HEK293 (cell line): ENCODE measurements at regions not wholly inside any gene's neighbourhood (a gene's known extent, or its start where the extent isn't known, plus 50 kb on each side); places are given as distances from the start of the nearest gene placed in this dataset.

Experiments used
- CTCF ChIA-PET: fragments of 350-600 bp; formaldehyde crosslinking; extraction: SDS; loops from one replicate; lab custom pipeline; 2021; ENCODE audit warnings: antibody characterized with exemption; lab: Yijun Ruan, JAX
- POLR2A ChIA-PET: fragments of 300-600 bp; formaldehyde crosslinking; extraction: SDS; loops from one replicate; lab custom pipeline; 2020; ENCODE audit warnings: antibody characterized with exemption, inconsistent platforms; lab: Yijun Ruan, JAX
- H3K27ac ChIP-seq: fragments of 200-500 bp; sonication (Bioruptor generic); 2 replicates; pipeline ENCODE4 v1.5.1; 2014; ENCODE audit warnings: low read depth, low read length, control low read depth, inconsistent platforms; ENCODE audit errors: extremely low read depth
- H3K36me3 ChIP-seq, 2 experiments: fragments of 200-500 bp in 1 of 2; sonication (Bioruptor generic) in 1 of 2; 1 replicate in 1 of 2; 2 replicates in 1 of 2; pipeline ENCODE4 v1.5.1; 2014 to 2017; ENCODE audit warnings: inconsistent platforms in 2 of 2, low read length in 2 of 2; ENCODE audit not compliant: control insufficient read depth in 2 of 2, insufficient read depth in 1 of 2
- H3K4me1 ChIP-seq: fragments of 200-500 bp; sonication (Bioruptor generic); 2 replicates; pipeline ENCODE4 v1.5.1; 2014; ENCODE audit warnings: mild to moderate bottlenecking, low read length, inconsistent platforms; ENCODE audit not compliant: control insufficient read depth, insufficient read depth
- H3K4me3 ChIP-seq: 2 replicates; pipeline ENCODE4 v1.5.1; 2011; ENCODE audit warnings: low read depth, mild to moderate bottlenecking, control low read depth, low read length, moderate library complexity
- H3K9me3 ChIP-seq: fragments of 200-500 bp; sonication (Bioruptor generic); 2 replicates; pipeline ENCODE4 v1.5.1; 2014; ENCODE audit warnings: low read depth, low read length, inconsistent platforms; ENCODE audit not compliant: control insufficient read depth, insufficient read depth
- GFI1B ChIP-seq: fragments of 450-650 bp; formaldehyde crosslinking; IDR thresholded peaks from 2 replicates; pipeline ENCODE4 v1.5.1; 2016; ENCODE audit warnings: missing biosample characterization, missing genetic modification characterization
- GLI4 ChIP-seq: fragments of 450-650 bp; formaldehyde crosslinking; IDR thresholded peaks from 2 replicates; pipeline ENCODE4 v1.5.1; 2016; ENCODE audit warnings: missing biosample characterization, missing genetic modification characterization
- GLIS1 ChIP-seq: fragments of 450-650 bp; formaldehyde crosslinking; IDR thresholded peaks from 2 replicates; pipeline ENCODE4 v1.5.1; 2016; ENCODE audit warnings: missing biosample characterization, missing genetic modification characterization
- KLF7 ChIP-seq: fragments of 450-650 bp; formaldehyde crosslinking; IDR thresholded peaks from 2 replicates; pipeline ENCODE4 v1.5.1; 2016; ENCODE audit warnings: missing biosample characterization, missing genetic modification characterization, borderline replicate concordance
- PRDM1 ChIP-seq: fragments of 450-650 bp; formaldehyde crosslinking; IDR thresholded peaks from 2 replicates; pipeline ENCODE4; 2016; ENCODE audit warnings: missing biosample characterization, missing genetic modification characterization
- PRDM10 ChIP-seq: fragments of 450-650 bp; formaldehyde crosslinking; IDR thresholded peaks from 2 replicates; pipeline ENCODE4 v1.5.1; 2016; ENCODE audit warnings: missing biosample characterization, missing genetic modification characterization
- SALL2 ChIP-seq: fragments of 450-650 bp; formaldehyde crosslinking; IDR thresholded peaks from 2 replicates; pipeline ENCODE4 v1.5.0; 2017; ENCODE audit warnings: missing biosample characterization, mild to moderate bottlenecking, missing genetic modification characterization, borderline replicate concordance
- TCF7L2 ChIP-seq: IDR thresholded peaks from 2 replicates; pipeline ENCODE4 v1.6.1; 2011; ENCODE audit warnings: low read depth, mild to moderate bottlenecking, inconsistent platforms, low read length, moderate library complexity, borderline replicate concordance
- TRIM28 ChIP-seq: IDR thresholded peaks from 2 replicates; pipeline ENCODE4 v1.6.1; 2011; ENCODE audit warnings: low read length, control low read depth, borderline replicate concordance
- ZBTB1 ChIP-seq: fragments of 450-650 bp; formaldehyde crosslinking; IDR thresholded peaks from 2 replicates; pipeline ENCODE4 v1.5.1; 2016; ENCODE audit warnings: missing biosample characterization, missing genetic modification characterization
- ZBTB8A ChIP-seq: fragments of 450-650 bp; formaldehyde crosslinking; IDR thresholded peaks from 2 replicates; pipeline ENCODE4 v1.5.1; 2016; ENCODE audit warnings: missing biosample characterization, missing genetic modification characterization
- ZNF10 ChIP-seq: fragments of 450-650 bp; formaldehyde crosslinking; IDR thresholded peaks from 2 replicates; pipeline ENCODE4 v1.5.1; 2017; ENCODE audit warnings: missing biosample characterization, missing genetic modification characterization
- ZNF138 ChIP-seq: fragments of 450-650 bp; formaldehyde crosslinking; IDR thresholded peaks from 2 replicates; pipeline ENCODE4 v1.5.1; 2016; ENCODE audit warnings: missing biosample characterization, missing genetic modification characterization, borderline replicate concordance
- ZNF155 ChIP-seq: fragments of 450-650 bp; formaldehyde crosslinking; IDR thresholded peaks from 2 replicates; pipeline ENCODE4 v1.5.1; 2016; ENCODE audit warnings: missing biosample characterization, missing genetic modification characterization
- ZNF239 ChIP-seq: fragments of 450-650 bp; formaldehyde crosslinking; IDR thresholded peaks from 2 replicates; pipeline ENCODE4 v1.5.1; 2016; ENCODE audit warnings: missing biosample characterization, missing genetic modification characterization
- ZNF24 ChIP-seq: fragments of 450-650 bp; formaldehyde crosslinking; IDR thresholded peaks from 2 replicates; pipeline ENCODE4 v1.5.1; 2016; ENCODE audit warnings: missing biosample characterization, missing genetic modification characterization
- ZNF404 ChIP-seq: fragments of 450-650 bp; formaldehyde crosslinking; IDR thresholded peaks from 2 replicates; pipeline ENCODE4 v1.5.1; 2017; ENCODE audit warnings: missing biosample characterization, missing genetic modification characterization
- ZNF514 ChIP-seq: fragments of 450-650 bp; formaldehyde crosslinking; IDR thresholded peaks from 2 replicates; pipeline ENCODE4 v1.5.1; 2016; ENCODE audit warnings: missing biosample characterization, missing genetic modification characterization
- ZNF521 ChIP-seq: fragments of 450-650 bp; formaldehyde crosslinking; IDR thresholded peaks from 2 replicates; pipeline ENCODE4 v1.5.1; 2017; ENCODE audit warnings: missing biosample characterization, mild to moderate bottlenecking, missing genetic modification characterization
- ZNF549 ChIP-seq: fragments of 450-650 bp; IDR thresholded peaks from 2 replicates; pipeline ENCODE4 v1.5.1; 2018; ENCODE audit warnings: missing biosample characterization, missing genetic modification characterization, mild to moderate bottlenecking, inconsistent platforms, moderate library complexity
- ZNF610 ChIP-seq: fragments of 450-650 bp; formaldehyde crosslinking; IDR thresholded peaks from 2 replicates; pipeline ENCODE4 v1.5.1; 2016; ENCODE audit warnings: missing biosample characterization, missing genetic modification characterization, borderline replicate concordance
- ZNF624 ChIP-seq: fragments of 450-650 bp; formaldehyde crosslinking; IDR thresholded peaks from 2 replicates; pipeline ENCODE4 v1.5.1; 2017; ENCODE audit warnings: missing biosample characterization, missing genetic modification characterization
- ZNF664 ChIP-seq: fragments of 450-650 bp; formaldehyde crosslinking; IDR thresholded peaks from 2 replicates; pipeline ENCODE4 v1.5.1; 2016; ENCODE audit warnings: missing biosample characterization, missing genetic modification characterization
- ZNF747 ChIP-seq: fragments of 450-650 bp; formaldehyde crosslinking; IDR thresholded peaks from 2 replicates; pipeline ENCODE4 v1.5.1; 2016; ENCODE audit warnings: missing biosample characterization, missing genetic modification characterization
- ZNF776 ChIP-seq: fragments of 450-650 bp; formaldehyde crosslinking; IDR thresholded peaks from 2 replicates; pipeline ENCODE4 v1.5.0; 2017; ENCODE audit warnings: missing biosample characterization, missing genetic modification characterization, borderline replicate concordance
- ZNF792 ChIP-seq: fragments of 450-650 bp; formaldehyde crosslinking; IDR thresholded peaks from 2 replicates; pipeline ENCODE4 v1.5.1; 2016; ENCODE audit warnings: missing biosample characterization, missing genetic modification characterization
- TF ChIP-seq, protein P1 (sequence below): fragments of 450-650 bp; formaldehyde crosslinking; IDR thresholded peaks from 2 replicates; pipeline ENCODE4 v1.5.1; 2017; ENCODE audit warnings: missing biosample characterization, missing genetic modification characterization

DNA sequence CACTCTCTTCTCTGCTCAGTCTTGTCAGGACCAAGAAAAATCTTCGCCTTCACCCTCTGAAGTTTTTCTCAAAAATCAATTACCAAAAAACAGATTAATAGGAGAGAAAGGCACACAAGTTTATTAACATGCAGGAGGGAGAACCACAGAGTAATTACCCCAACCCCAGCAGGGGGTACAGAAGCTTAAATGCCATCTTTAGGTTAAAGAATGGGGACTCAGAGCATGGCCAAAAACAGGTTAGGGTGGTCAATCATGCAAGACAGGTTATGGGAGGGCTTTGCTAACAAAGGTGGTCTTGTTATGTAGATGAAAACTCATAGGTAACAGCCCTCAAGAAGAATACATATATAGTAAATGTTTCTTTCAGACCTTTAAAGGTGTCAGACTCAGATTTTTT is 100.5 kb upstream of the BTN3A2 start:
- no peak for TF ChIP-seq SALL2 (tag by site-specific recombination)
- TF ChIP-seq, protein P1, sequence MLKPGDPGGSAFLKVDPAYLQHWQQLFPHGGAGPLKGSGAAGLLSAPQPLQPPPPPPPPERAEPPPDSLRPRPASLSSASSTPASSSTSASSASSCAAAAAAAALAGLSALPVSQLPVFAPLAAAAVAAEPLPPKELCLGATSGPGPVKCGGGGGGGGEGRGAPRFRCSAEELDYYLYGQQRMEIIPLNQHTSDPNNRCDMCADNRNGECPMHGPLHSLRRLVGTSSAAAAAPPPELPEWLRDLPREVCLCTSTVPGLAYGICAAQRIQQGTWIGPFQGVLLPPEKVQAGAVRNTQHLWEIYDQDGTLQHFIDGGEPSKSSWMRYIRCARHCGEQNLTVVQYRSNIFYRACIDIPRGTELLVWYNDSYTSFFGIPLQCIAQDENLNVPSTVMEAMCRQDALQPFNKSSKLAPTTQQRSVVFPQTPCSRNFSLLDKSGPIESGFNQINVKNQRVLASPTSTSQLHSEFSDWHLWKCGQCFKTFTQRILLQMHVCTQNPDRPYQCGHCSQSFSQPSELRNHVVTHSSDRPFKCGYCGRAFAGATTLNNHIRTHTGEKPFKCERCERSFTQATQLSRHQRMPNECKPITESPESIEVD (tag by site-specific recombination) = 0 out of 2 replicates have a peak, but pooled peaks have one; percentile 11
- CTCF ChIA-PET = interaction anchor here (0.6 to 1.2 kb wide), 2 partner anchors 14 to 27 kb away, joined by 4 to 6 read pairs; a partner anchor contains a TSS
- no peaks in the 10 kb centered on the region for H3K9me3 ChIP-seq
- POLR2A ChIA-PET = interaction anchor here (1.9 kb wide), 1 partner anchor 14 kb away, joined by 5 read pairs; a partner anchor contains a TSS
- no peak overlapping the region for H3K4me3 ChIP-seq
- no peaks in the 10 kb centered on the region for H3K36me3 ChIP-seq
- peaks cover 3% of the 10 kb centered on the region; the same call in 1 of the 2 replicates for H3K4me1 ChIP-seq
- H3K27ac ChIP-seq = no peak overlapping the region

DNA sequence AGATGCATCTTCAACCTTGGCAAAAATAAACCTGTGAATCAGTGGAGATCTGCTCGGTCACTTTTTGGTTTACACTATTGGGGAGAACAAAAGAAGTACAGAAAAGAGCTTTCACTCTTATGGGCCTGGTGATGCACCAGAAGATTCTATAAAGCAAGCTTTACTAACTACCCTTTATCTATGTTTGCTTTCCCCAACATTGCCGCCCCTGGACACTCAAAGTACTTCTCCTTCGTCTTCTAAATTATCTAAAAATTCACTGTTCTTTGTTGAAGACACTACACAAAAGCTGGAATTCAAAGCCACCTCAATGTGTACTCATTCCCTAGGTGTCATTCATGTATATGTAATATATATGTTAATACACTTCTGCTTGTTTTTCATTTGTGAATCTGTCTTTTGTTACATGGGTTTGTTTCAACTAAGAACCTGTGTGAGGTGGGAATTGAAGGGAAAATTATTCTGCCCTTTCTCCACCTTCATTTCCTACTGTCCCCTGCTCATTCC is 97.9 kb upstream of the BTN3A2 start:
- H3K4me3 ChIP-seq = no peak overlapping the region
- POLR2A ChIA-PET = interaction anchor here (0.6 to 2.2 kb wide), 3 partner anchors 17 to 50 kb away, joined by 3 to 9 read pairs (median 3); a partner anchor contains a TSS
- no peaks in the 10 kb centered on the region for H3K36me3 ChIP-seq
- no peak overlapping the region for H3K27ac ChIP-seq
- no peak for TF ChIP-seq ZNF514 (tag by site-specific recombination)
- no peak for TF ChIP-seq ZNF155
- TF ChIP-seq GLI4 (tag by site-specific recombination) = no peak
- TF ChIP-seq ZNF239 = no peak
- no peak for TF ChIP-seq ZNF521
- TF ChIP-seq ZNF404 (tag by site-specific recombination) = no peak
- no peak for TF ChIP-seq TRIM28
- TF ChIP-seq GFI1B (tag by site-specific recombination) = no peak
- no peak for TF ChIP-seq ZBTB8A (tag by site-specific recombination)
- TF ChIP-seq, all 188 proteins: peak for 0
- no peaks in the 10 kb centered on the region for H3K9me3 ChIP-seq
- CTCF ChIA-PET = interaction anchor here (0.5 to 2.1 kb wide), 3 partner anchors 10 to 76 kb away, joined by 3 to 11 read pairs (median 3); no protein-coding TSS in a partner anchor
- peaks cover 3% of the 10 kb centered on the region; the same call in 1 of the 2 replicates for H3K4me1 ChIP-seq

- Histone ChIP-seq H3K36me3 (no peaks in the 10 kb centered on the region), H3K4me3 (no peak overlapping the region), H3K27ac (no peak overlapping the region), H3K9me3 (no peaks in the 10 kb centered on the region), H3K4me1 (peaks cover 3% of the 10 kb centered on the region; the same call in 1 of the 2 replicates)
- CTCF ChIA-PET = interaction anchor here (0.6 kb wide), 1 partner anchor 237 kb away, joined by 3 read pairs; no protein-coding TSS in a partner anchor
- POLR2A ChIA-PET = interaction anchor here (1.8 kb wide), 1 partner anchor 18 kb away, joined by 7 read pairs; a partner anchor contains a TSS
- TF ChIP-seq ZNF10 (tag by site-specific recombination) (no peak), ZNF138 (no peak), ZNF792 (tag by site-specific recombination) (no peak), GLIS1 (tag by site-specific recombination) (peak; percentile 41; the same call in 1 of the 2 replicates), KLF7 (no peak), ZNF747 (tag by site-specific recombination) (no peak), ZNF239 (no peak), TCF7L2 (no peak), ZNF549 (no peak), ZNF776 (tag by site-specific recombination) (no peak), PRDM10 (tag by site-specific recombination) (no peak), ZNF624 (no peak), ZNF24 (tag by site-specific recombination) (no peak), ZNF664 (tag by site-specific recombination) (no peak), PRDM1 (tag by site-specific recombination) (0 out of 2 replicates have a peak, but pooled peaks have one; percentile 17), ZNF610 (no peak), ZBTB1 (tag by site-specific recombination) (no peak)
These were observed 96.2 kb upstream of the BTN3A2 start for GRCh38 chr6:26268659-26269402.
